ENCODE measurements at regions not wholly inside any gene's neighbourhood (a gene's known extent, or its start where the extent isn't known, plus 50 kb on each side); places are given as distances from the start of the nearest gene placed in this dataset.
"Not testable (repeated sequence)": the region's sequence is repeated elsewhere in the genome, so short reads cannot be mapped to it uniquely, and the experiment has no call there.

GRCh38 chr1:182259229-182259872 is 132.2 kb downstream of the GLUL start:
- no peak for DNase-seq

- DNase-seq: no peak
Observed at GRCh38 chr1:182257369-182258063, 134.1 kb downstream of the GLUL start.

GRCh38 chr1:182256931-182257330 is 134.7 kb downstream of the GLUL start:
- no peak for DNase-seq

GRCh38 chr1:182255494-182255893 is 136.1 kb downstream of the GLUL start:
- DNase-seq: no peak

GRCh38 chr1:182253319-182253860 is 138.2 kb downstream of the GLUL start:
- DNase-seq: no peak

- DNase-seq: no peak
Observed at GRCh38 chr1:182251561-182251960, 140.0 kb downstream of the GLUL start.

- no peak for DNase-seq
Observed at GRCh38 chr1:182249201-182249676, 142.4 kb downstream of the GLUL start.

GRCh38 chr1:182248721-182249120 is 142.9 kb downstream of the GLUL start:
- DNase-seq: no peak

- DNase-seq: not testable (repeated sequence)
Observed at GRCh38 chr1:182247813-182248212, 143.8 kb downstream of the GLUL start.

- DNase-seq: no peak
Observed at GRCh38 chr1:182246783-182247182, 144.8 kb downstream of the GLUL start.

GRCh38 chr1:182245040-182245439 is 146.6 kb downstream of the GLUL start:
- DNase-seq: no peak

- DNase-seq: no peak
Observed at GRCh38 chr1:182244451-182244850, 147.1 kb downstream of the GLUL start.

- no peak for DNase-seq
Observed at GRCh38 chr1:182242641-182243040, 148.9 kb downstream of the GLUL start.

- no peak for DNase-seq
Observed at GRCh38 chr1:182240085-182240484, 151.5 kb downstream of the GLUL start.

- DNase-seq: no peak
Observed at GRCh38 chr1:182238421-182238820, 153.2 kb downstream of the GLUL start.

- DNase-seq: no peak
Observed at GRCh38 chr1:182237329-182237728, 154.3 kb downstream of the GLUL start.

GRCh38 chr1:182236651-182237077 is 154.9 kb downstream of the GLUL start:
- no peak for DNase-seq

GRCh38 chr1:182235952-182236650 is 155.5 kb downstream of the GLUL start:
- no peak for DNase-seq

- no peak for DNase-seq
Observed at GRCh38 chr1:182235604-182235951, 156.0 kb downstream of the GLUL start.

GRCh38 chr1:182229921-182230491 is 161.6 kb downstream of the GLUL start:
- DNase-seq: peak; percentile 26

- DNase-seq: no peak
Observed at GRCh38 chr1:182229451-182229850, 162.1 kb downstream of the GLUL start.

- no peak for DNase-seq
Observed at GRCh38 chr1:182227864-182228547, 163.6 kb downstream of the GLUL start.

GRCh38 chr1:182226618-182227017 is 165.0 kb downstream of the GLUL start:
- DNase-seq: no peak
